ENCODE measurements at regions not wholly inside any gene's neighbourhood (a gene's known extent, or its start where the extent isn't known, plus 50 kb on each side); places are given as distances from the start of the nearest gene placed in this dataset.

DNA sequence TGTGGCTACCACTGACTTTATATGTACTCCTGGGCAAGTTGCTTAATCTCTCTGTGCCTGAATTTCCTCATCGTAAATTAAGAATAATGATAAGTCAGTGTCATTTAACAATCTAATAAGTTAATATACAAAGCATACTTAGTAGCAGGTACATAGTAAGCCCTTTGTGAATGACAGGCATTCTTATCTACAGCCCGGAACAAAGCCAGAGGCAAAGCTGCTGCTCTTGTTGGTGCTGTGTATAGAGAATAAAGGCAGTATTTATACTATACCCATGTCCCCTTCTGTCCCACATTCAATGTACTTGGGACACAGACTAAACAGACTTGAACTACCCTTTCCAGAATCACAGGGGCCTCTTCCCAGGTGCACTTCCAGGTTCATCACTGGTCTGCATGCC lies 229.7 kb upstream of the NCAM1 start:
- intact Hi-C loops (cut with micrococcal nuclease): no loop called here
- no peak overlapping the region for H4K8ac ChIP-seq (ENCODE audit: low read depth in 2 of 2, low read length in 2 of 2)
- no peaks in the 10 kb centered on the region for H4K20me1 ChIP-seq (ENCODE audit: insufficient read depth, low read length)
- no peak overlapping the region for H3K18ac ChIP-seq (ENCODE audit: low read depth, low read length)
- H3K4ac ChIP-seq (ENCODE audit: low read depth, low read length): no peak overlapping the region
- no peaks in the 10 kb centered on the region for H3K36me3 ChIP-seq (ENCODE audit: control insufficient read depth, insufficient read depth, low read length)
- H3K56ac ChIP-seq (ENCODE audit: extremely low read depth, insufficient read depth, low read length): no peak overlapping the region
- no TSS peak for BruUV-seq (replicated peaks)
- H3K9me1 ChIP-seq (ENCODE audit: insufficient read depth, low read length): no peaks in the 10 kb centered on the region
- no peak overlapping the region for H4K5ac ChIP-seq (ENCODE audit: low read depth, low read length)
- H2BK20ac ChIP-seq (ENCODE audit: low read depth, low read length): no peak overlapping the region
- H3K27ac ChIP-seq (ENCODE audit: insufficient read depth, low read length): no peak overlapping the region
- no peak overlapping the region for H2BK120ac ChIP-seq (ENCODE audit: low read depth, low read length)
- H2BK15ac ChIP-seq (ENCODE audit: low read depth, low read length): no peak overlapping the region
- POLR2A ChIA-PET (ENCODE audit: unreplicated experiment): no interaction called here
- no peak overlapping the region for H3K9ac ChIP-seq (ENCODE audit: low read depth, low read length)
- no peak overlapping the region for H3K23ac ChIP-seq (ENCODE audit: low read depth, low read length)
- no peak overlapping the region for H2AK9ac ChIP-seq (replicated peaks; ENCODE audit: low read depth, low read length, poor library complexity)
- no peak for DNase-seq
- H3K9me3 ChIP-seq (ENCODE audit: control insufficient read depth, insufficient read depth, low read length): no peaks in the 10 kb centered on the region
- CTCF ChIA-PET: no interaction called here
- H2AFZ ChIP-seq (replicated peaks; ENCODE audit: low read length, poor library complexity): no peak overlapping the region
- no peak overlapping the region for H3K4me3 ChIP-seq (ENCODE audit: insufficient read depth, low read depth, low read length)
- H3K79me1 ChIP-seq (ENCODE audit: low read depth in 1 of 2, low read length in 2 of 2): no peaks in the 10 kb centered on the region
- H3K14ac ChIP-seq (replicated peaks; ENCODE audit: low read depth, low read length): no peak overlapping the region
- no peaks in the 10 kb centered on the region for H3K4me1 ChIP-seq (ENCODE audit: control insufficient read depth, insufficient read depth, low read length)
- no peak overlapping the region for H4K91ac ChIP-seq (ENCODE audit: insufficient read depth, low read depth, low read length)
- TF ChIP-seq POLR2A (IDR thresholded peaks at IDR 0.05; ENCODE audit: low read depth, low read length) (no peak), RCOR1 (IDR thresholded peaks at IDR 0.05; ENCODE audit: insufficient replicate concordance, low read length) (no peak), RFX5 (IDR thresholded peaks at IDR 0.05; ENCODE audit: low read depth, low read length) (no peak), NFE2L2 (IDR thresholded peaks at IDR 0.05; ENCODE audit: low read depth, low read length) (no peak), MAFK (IDR thresholded peaks at IDR 0.05; ENCODE audit: low read depth, low read length) (no peak)
- no peaks in the 10 kb centered on the region for H3K27me3 ChIP-seq (ENCODE audit: control insufficient read depth, insufficient read depth, low read length)
- no peak for ATAC-seq (ENCODE audit: low read depth)
- no peak overlapping the region for H3K4me2 ChIP-seq (ENCODE audit: low read depth, low read length)
- no CpG with 5 or more reads among the region's 2 CpGs for WGBS, 2 experiments (ENCODE audit: extremely low coverage in 2 of 2, insufficient read length in 1 of 2)
- dilution Hi-C loops (cut with HindIII; ENCODE audit: low sequenced_read_pairs, unreplicated experiment): no loop called here
- in situ Hi-C loops (cut with MboI; ENCODE audit: low sequenced_read_pairs): no loop called here
- no peak overlapping the region for H2AK5ac ChIP-seq (ENCODE audit: low read depth, low read length)
- no peak overlapping the region for H2BK5ac ChIP-seq (ENCODE audit: low read depth, low read length, poor library complexity, severe bottlenecking)
